K562 (cell line): ENCODE measurements at regions not wholly inside any gene's neighbourhood (a gene's known extent, or its start where the extent isn't known, plus 50 kb on each side); places are given as distances from the start of the nearest gene placed in this dataset.

Experiments
- ATAC-seq: fragments of 200-7000 bp; cut with Tn5 transposase; 3 replicates; pipeline ENCODE4 v1.9.1; 2020; ENCODE audit warnings: moderate library complexity
- BruUV-seq: library from RNA; stranded (reverse); fragments of 400-500 nt; replicated peaks from 2 replicates; lab custom pipeline; 2021; lab: Mats Ljungman, UMichigan
- CTCF ChIA-PET: fragments of 300-600 bp; formaldehyde crosslinking; extraction: SDS; loops from one replicate; lab custom pipeline; 2021; ENCODE audit warnings: low intra/inter-chr PET ratio; lab: Yijun Ruan, JAX
- POLR2A ChIA-PET: fragments of 300-600, 350-650 bp; sonication (Branson Sonifier 250); formaldehyde crosslinking; extraction: SDS; loops from one replicate; lab custom pipeline; 2021; ENCODE audit warnings: antibody characterized with exemption, inconsistent platforms; lab: Yijun Ruan, JAX
- DNase-seq, 4 experiments: peaks; one replicate each; pipeline versions ENCODE4 v3.0.0 to v3.0.0-alpha.2; 2011 to 2018; ENCODE audit warnings: low spot score in 3 of 4, mixed read lengths in 3 of 4; ENCODE audit errors: extremely low read depth in 1 of 4
- FAIRE-seq: peaks from 2 replicates; lab custom pipeline; 2011; peaks lifted over from hg19 to GRCh38; lab: Jason Lieb, UNC
- H2AFZ ChIP-seq: 2 replicates; pipeline ENCODE4 v1.6.0; 2011; ENCODE audit warnings: low read depth, low read length, control low read depth, inconsistent platforms
- H3K27ac ChIP-seq: fragments of 200-600 bp; 3 replicates; pipeline ENCODE4 v1.8.0; 2011; ENCODE audit warnings: low read depth, mild to moderate bottlenecking, control low read depth, inconsistent platforms, low read length, moderate library complexity, mixed read lengths; ENCODE audit errors: extremely low read depth
- H3K27me3 ChIP-seq, 2 experiments: fragments of 300-600 bp in 1 of 2; 2 replicates in 1 of 2; 3 replicates in 1 of 2; pipeline versions ENCODE4 v1.6.0 to v1.8.0; 2011; ENCODE audit warnings: inconsistent platforms in 2 of 2, low read length in 2 of 2, mild to moderate bottlenecking in 1 of 2, mixed read lengths in 1 of 2, moderate library complexity in 1 of 2; ENCODE audit not compliant: control insufficient read depth in 2 of 2, insufficient read depth in 2 of 2
- H3K36me3 ChIP-seq: fragments of 300-600 bp; 3 replicates; pipeline ENCODE4 v1.8.0; 2011; ENCODE audit warnings: mild to moderate bottlenecking, low read length, inconsistent platforms; ENCODE audit not compliant: control insufficient read depth, insufficient read depth
- H3K4me1 ChIP-seq, 2 experiments: fragments of 200-600 bp in 1 of 2; replicated peaks in 1 of 2; 2 replicates in 1 of 2; 3 replicates in 1 of 2; pipeline versions ENCODE4 v1.5.1 to v1.8.0; 2011; ENCODE audit warnings: inconsistent platforms in 2 of 2, low read length in 2 of 2, mild to moderate bottlenecking in 1 of 2, mixed read lengths in 1 of 2, moderate library complexity in 1 of 2; ENCODE audit not compliant: control insufficient read depth in 2 of 2, insufficient read depth in 2 of 2
- H3K4me2 ChIP-seq: 2 replicates; pipeline ENCODE4 v1.6.1; 2011; ENCODE audit warnings: low read length, control low read depth, inconsistent platforms, mixed read lengths; ENCODE audit not compliant: insufficient read depth
- H3K4me3 ChIP-seq: fragments of 200-600 bp; sonication (generic), shearing (Covaris generic); 2 replicates; pipeline ENCODE4 v1.5.1; 2016; ENCODE audit warnings: control low read depth, inconsistent platforms
- H3K79me2 ChIP-seq: fragments of 200-600 bp; 3 replicates; pipeline ENCODE4 v1.8.0; 2011; ENCODE audit warnings: low read length, inconsistent platforms; ENCODE audit not compliant: control insufficient read depth, insufficient read depth
- H3K9ac ChIP-seq, 2 experiments: 2 replicates each; pipeline versions ENCODE4 v1.6.0 to v1.6.1; 2011; ENCODE audit warnings: low read depth in 2 of 2, low read length in 2 of 2, control low read depth in 1 of 2, inconsistent platforms in 1 of 2, mild to moderate bottlenecking in 1 of 2, mixed read lengths in 1 of 2; ENCODE audit not compliant: insufficient read depth in 1 of 2
- H3K9me1 ChIP-seq: one replicate; pipeline ENCODE4 v1.6.0; 2011; ENCODE audit warnings: inconsistent platforms, mild to moderate bottlenecking, low read length, moderate library complexity; ENCODE audit not compliant: control insufficient read depth, insufficient read depth
- H3K9me3 ChIP-seq: replicated peaks from 2 replicates; pipeline ENCODE4 v1.5.1; 2011; ENCODE audit warnings: low read depth, low read length, inconsistent platforms; ENCODE audit not compliant: control insufficient read depth, insufficient read depth
- H4K20me1 ChIP-seq: replicated peaks from 2 replicates; pipeline ENCODE4 v1.6.1; 2011; ENCODE audit warnings: low read length, inconsistent platforms, mixed read lengths; ENCODE audit not compliant: control insufficient read depth, insufficient read depth
- CREM ChIP-seq: IDR thresholded peaks from 2 replicates; pipeline ENCODE4 v1.6.1; 2014; ENCODE audit warnings: antibody characterized with exemption, low read depth
- ETV1 ChIP-seq: fragments of 450-650 bp; conservative IDR thresholded peaks from 2 replicates; pipeline ENCODE4 v1.6.1; 2016; ENCODE audit warnings: missing genetic modification characterization, control low read depth, low read depth, missing compliant biosample characterization
- FOXK1 ChIP-seq: sonication (generic); formaldehyde crosslinking; IDR thresholded peaks from 2 replicates; pipeline ENCODE4 v1.8.0; 2022; ENCODE audit warnings: missing genetic modification reagents, mild to moderate bottlenecking, borderline replicate concordance
- HCFC1 ChIP-seq: IDR thresholded peaks from 2 replicates; pipeline ENCODE4 v1.6.1; 2012; ENCODE audit warnings: low read depth, low read length, improper control_type of control experiment
- KDM2B ChIP-seq: fragments of 250-450 bp; sonication (Bioruptor Pico); IDR thresholded peaks from 2 replicates; pipeline ENCODE4 v1.8.0; 2021; ENCODE audit warnings: mild to moderate bottlenecking, moderate library complexity
- MAZ ChIP-seq, 2 experiments: fragments of 450-650 bp in 1 of 2; sonication (generic) in 1 of 2; formaldehyde crosslinking; IDR thresholded peaks in 1 of 2; conservative IDR thresholded peaks in 1 of 2; 2 replicates each; pipeline versions ENCODE4 v1.4.0 to v1.5.0; 2020; ENCODE audit warnings: mild to moderate bottlenecking in 1 of 2, missing genetic modification reagents in 1 of 2
- MBD1 ChIP-seq: fragments of 250-450 bp; sonication (Bioruptor Pico); IDR thresholded peaks from 2 replicates; pipeline ENCODE4 v1.8.0; 2022; ENCODE audit warnings: inconsistent platforms
- MBD2 ChIP-seq: sonication (generic); IDR thresholded peaks from 2 replicates; pipeline ENCODE4 v1.6.1; 2016; ENCODE audit warnings: low read depth, borderline replicate concordance
- NCOA1 ChIP-seq: fragments of 450-650 bp; IDR thresholded peaks from 2 replicates; pipeline ENCODE4 v1.6.1; 2016; ENCODE audit warnings: low read depth
- TCF15 ChIP-seq: fragments of 250-450 bp; sonication (Bioruptor Pico); IDR thresholded peaks from 2 replicates; pipeline ENCODE4 v1.8.0; 2022; ENCODE audit warnings: moderate library complexity, mild to moderate bottlenecking, inconsistent platforms
- TSC22D4 ChIP-seq: fragments of 450-650 bp; IDR thresholded peaks from 2 replicates; pipeline ENCODE4 v1.6.1; 2016; ENCODE audit warnings: missing genetic modification characterization, missing biosample characterization, control low read depth
- ZBTB7A ChIP-seq: IDR thresholded peaks from 2 replicates; pipeline ENCODE4 v1.6.1; 2011; ENCODE audit warnings: low read depth, mild to moderate bottlenecking, low read length, moderate library complexity, borderline replicate concordance; ENCODE audit not compliant: control insufficient read depth
- ZSCAN29 ChIP-seq: fragments of 450-650 bp; IDR thresholded peaks from 2 replicates; pipeline ENCODE4 v1.6.1; 2017
- WGBS: fragments of 100-300 bp; shearing (Covaris generic); methylation state at CpG from one replicate; pipeline ENCODE4 v1.1.6; 2016; ENCODE audit warnings: low coverage, mixed read lengths; ENCODE audit not compliant: insufficient coverage; ENCODE audit errors: missing lambda C conversion rate; 5-methylcytosine and 5-hydroxymethylcytosine counted together
- in situ Hi-C: fragments of 300-500 bp; cut with MboI; formaldehyde crosslinking; loops from 4 replicates; pipeline ENCODE4 v1.15.0; 2018; ENCODE audit warnings: inconsistent platforms, mixed read lengths
- intact Hi-C: fragments of 100-400 bp; cut with micrococcal nuclease; formaldehyde crosslinking; loops from 2 replicates; pipeline ENCODE4 v1.14.2; 2022

- TF ChIP-seq FOXK1 (no peak), TCF15 (CRISPR knock-in tag) (no peak), ETV1 (tag) (no peak), HCFC1 (no peak)
These were observed 186.0 kb upstream of the FRMPD4 start (continued) for GRCh38 chrX:11952176-11952720.

DNA sequence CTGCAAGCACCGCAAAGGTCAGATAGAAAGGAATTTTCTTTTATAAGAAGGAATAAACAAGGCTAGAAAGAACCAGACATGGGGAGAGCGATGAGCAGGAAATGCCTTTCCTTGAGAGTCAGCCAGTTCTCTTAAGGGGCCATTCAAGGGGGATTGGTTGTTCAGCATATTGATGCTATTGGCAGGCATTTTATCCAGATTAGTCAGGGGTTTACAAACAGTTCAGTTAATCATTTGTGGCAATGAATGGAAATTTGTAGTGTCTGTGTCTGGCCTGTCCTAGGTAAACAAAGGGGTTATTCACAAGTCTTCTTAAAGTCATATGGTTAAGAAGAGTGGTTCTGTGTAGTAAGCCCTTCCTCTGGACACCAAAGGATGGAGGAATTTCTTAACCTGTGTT lies 184.7 kb upstream of the FRMPD4 start:
- no peak overlapping the region for H3K27ac ChIP-seq
- no peaks in the 10 kb centered on the region for H3K79me2 ChIP-seq
- POLR2A ChIA-PET, result no interaction called here
- 0% methylated on average over 2 of the region's 2 CpGs for WGBS
- H3K27me3 ChIP-seq, result no peaks in the 10 kb centered on the region
- H3K4me2 ChIP-seq, result no peak overlapping the region
- H3K4me3 ChIP-seq, result no peak overlapping the region
- H3K4me1 ChIP-seq, result no peaks in the 10 kb centered on the region
- H3K9ac ChIP-seq, result no peak overlapping the region
- H4K20me1 ChIP-seq, result no peaks in the 10 kb centered on the region
- no peaks in the 10 kb centered on the region for H3K9me3 ChIP-seq
- CTCF ChIA-PET, result no interaction called here
- no peak overlapping the region for H2AFZ ChIP-seq
- no peaks in the 10 kb centered on the region for H3K36me3 ChIP-seq
- DNase-seq, result no peak
- no peak for ATAC-seq
- H3K9me1 ChIP-seq, result no peaks in the 10 kb centered on the region
- in situ Hi-C loops (no loop called here), intact Hi-C loops (no loop called here)
- no TSS peak for BruUV-seq
- FAIRE-seq, result no peak
- TF ChIP-seq CREM (no peak), TSC22D4 (no peak), MBD1 (CRISPR knock-in tag) (no peak), KDM2B (no peak), ZBTB7A (no peak), ZSCAN29 (no peak), MAZ (CRISPR knock-in tag; conservative IDR thresholded peaks at IDR 0.05 in 1 of 2, IDR thresholded peaks at IDR 0.05 in 1 of 2) (no peak), NCOA1 (no peak), MBD2 (no peak)
